ENCODE measurements at regions not wholly inside any gene's neighbourhood (a gene's known extent, or its start where the extent isn't known, plus 50 kb on each side); places are given as distances from the start of the nearest gene placed in this dataset.
A peak's percentile ranks its signal among the peaks of the same experiment; 100 is the strongest.

- TF ChIP-seq ZNF543 (CRISPR knock-in tag; IDR thresholded peaks at IDR 0.05) (peak; percentile 96), CHD4 (IDR thresholded peaks at IDR 0.05; ENCODE audit: borderline replicate concordance, low read length) (0 out of 2 replicates have a peak, but pooled peaks have one; percentile 43), SRSF4 (IDR thresholded peaks at IDR 0.05; ENCODE audit: low read depth, low read length, poor library complexity, severe bottlenecking) (no peak), ZMAT3 (CRISPR knock-in tag; conservative IDR thresholded peaks at IDR 0.05) (no peak), ZZZ3 (CRISPR knock-in tag; IDR thresholded peaks at IDR 0.05; ENCODE audit: borderline replicate concordance) (peak; percentile 7; the same call in 1 of the 2 replicates), ZNF367 (CRISPR knock-in tag; IDR thresholded peaks at IDR 0.05; ENCODE audit: borderline replicate concordance) (no peak), ZNF775 (CRISPR knock-in tag; IDR thresholded peaks at IDR 0.05; ENCODE audit: borderline replicate concordance) (0 out of 2 replicates have a peak, but pooled peaks have one; percentile 41), ZNF782 (CRISPR knock-in tag; IDR thresholded peaks at IDR 0.05; ENCODE audit: borderline replicate concordance) (0 out of 2 replicates have a peak, but pooled peaks have one; percentile 6), POLR2AphosphoS2 (IDR thresholded peaks at IDR 0.05; ENCODE audit: low read depth, low read length) (no peak), ZNF607 (CRISPR knock-in tag; IDR thresholded peaks at IDR 0.05; ENCODE audit: borderline replicate concordance) (no peak), ZNF136 (CRISPR knock-in tag; IDR thresholded peaks at IDR 0.05; ENCODE audit: low read depth) (peak; percentile 44; the same call in 1 of the 2 replicates), KLF9 (CRISPR knock-in tag; IDR thresholded peaks at IDR 0.05; ENCODE audit: low read depth) (no peak), ZNF10 (CRISPR knock-in tag; IDR thresholded peaks at IDR 0.05; ENCODE audit: borderline replicate concordance, low read depth) (no peak), ZNF550 (CRISPR knock-in tag; IDR thresholded peaks at IDR 0.05; ENCODE audit: borderline replicate concordance) (0 out of 2 replicates have a peak, but pooled peaks have one; percentile 47), ZSCAN20 (CRISPR knock-in tag; IDR thresholded peaks at IDR 0.05; ENCODE audit: borderline replicate concordance) (peak; percentile 50; the same call in 1 of the 2 replicates), ZNF33A (CRISPR knock-in tag; IDR thresholded peaks at IDR 0.05; ENCODE audit: borderline replicate concordance) (peak; percentile 85; the same call in 1 of the 2 replicates), RBAK (CRISPR knock-in tag; IDR thresholded peaks at IDR 0.05) (no peak), CAMTA2 (CRISPR knock-in tag; IDR thresholded peaks at IDR 0.05; ENCODE audit: borderline replicate concordance) (no peak), ZNF570 (CRISPR knock-in tag; IDR thresholded peaks at IDR 0.05; ENCODE audit: borderline replicate concordance) (peak; percentile 69; the same call in 1 of the 2 replicates), NCOA1 (CRISPR knock-in tag; IDR thresholded peaks at IDR 0.05) (peak; percentile 80; the same call in 1 of the 2 replicates), EED (CRISPR knock-in tag; IDR thresholded peaks at IDR 0.05) (peak; percentile 31; the same call in 1 of the 2 replicates), MTF2 (CRISPR knock-in tag; IDR thresholded peaks at IDR 0.05; ENCODE audit: borderline replicate concordance) (peak; percentile 51; the same call in 1 of the 2 replicates), ZSCAN9 (CRISPR knock-in tag; IDR thresholded peaks at IDR 0.05; ENCODE audit: borderline replicate concordance) (no peak), CENPT (CRISPR knock-in tag; IDR thresholded peaks at IDR 0.05; ENCODE audit: low read depth) (0 out of 2 replicates have a peak, but pooled peaks have one; percentile 27), CHCHD3 (CRISPR knock-in tag; IDR thresholded peaks at IDR 0.05) (no peak), HES4 (CRISPR knock-in tag; IDR thresholded peaks at IDR 0.05; ENCODE audit: borderline replicate concordance) (0 out of 2 replicates have a peak, but pooled peaks have one; percentile 41), SOX13 (IDR thresholded peaks at IDR 0.05) (no peak), SOX13 (CRISPR knock-in tag; conservative IDR thresholded peaks at IDR 0.05 in 1 of 2, IDR thresholded peaks at IDR 0.05 in 1 of 2) (0 out of 4 replicates have a peak, but pooled peaks of 1 of the 2 experiments have one; percentile 33)
- TF ChIP-seq, protein P1, sequence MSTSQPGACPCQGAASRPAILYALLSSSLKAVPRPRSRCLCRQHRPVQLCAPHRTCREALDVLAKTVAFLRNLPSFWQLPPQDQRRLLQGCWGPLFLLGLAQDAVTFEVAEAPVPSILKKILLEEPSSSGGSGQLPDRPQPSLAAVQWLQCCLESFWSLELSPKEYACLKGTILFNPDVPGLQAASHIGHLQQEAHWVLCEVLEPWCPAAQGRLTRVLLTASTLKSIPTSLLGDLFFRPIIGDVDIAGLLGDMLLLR (CRISPR knock-in tag; IDR thresholded peaks at IDR 0.05), result peak; percentile 68; the same call in 1 of the 2 replicates
- TF ChIP-seq, protein P2, sequence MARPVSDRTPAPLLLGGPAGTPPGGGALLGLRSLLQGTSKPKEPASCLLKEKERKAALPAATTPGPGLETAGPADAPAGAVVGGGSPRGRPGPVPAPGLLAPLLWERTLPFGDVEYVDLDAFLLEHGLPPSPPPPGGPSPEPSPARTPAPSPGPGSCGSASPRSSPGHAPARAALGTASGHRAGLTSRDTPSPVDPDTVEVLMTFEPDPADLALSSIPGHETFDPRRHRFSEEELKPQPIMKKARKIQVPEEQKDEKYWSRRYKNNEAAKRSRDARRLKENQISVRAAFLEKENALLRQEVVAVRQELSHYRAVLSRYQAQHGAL (CRISPR knock-in tag; IDR thresholded peaks at IDR 0.05; ENCODE audit: not compliant biosample characterization), result peak; percentile 17
- TF ChIP-seq, protein P3, sequence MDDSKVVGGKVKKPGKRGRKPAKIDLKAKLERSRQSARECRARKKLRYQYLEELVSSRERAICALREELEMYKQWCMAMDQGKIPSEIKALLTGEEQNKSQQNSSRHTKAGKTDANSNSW (CRISPR knock-in tag; IDR thresholded peaks at IDR 0.05; ENCODE audit: borderline replicate concordance), result 0 out of 2 replicates have a peak, but pooled peaks have one; percentile 19
Observed at GRCh38 chr17:77286391-77286640, 145.5 kb downstream of the SEC14L1 start (continued).

Data from HepG2 (cell line).